Bronchial epithelial cell (primary cell): ENCODE measurements at regions not wholly inside any gene's neighbourhood (a gene's known extent, or its start where the extent isn't known, plus 50 kb on each side); places are given as distances from the start of the nearest gene placed in this dataset.
A peak's percentile ranks its signal among the peaks of the same experiment; 100 is the strongest.

ENCODE experiments used
- DNase-seq: peaks from one replicate; pipeline ENCODE4 v3.0.0-alpha.2; 2010; ENCODE audit warnings: low read depth
- FAIRE-seq: peaks from 2 replicates; lab custom pipeline; 2011; peaks lifted over from hg19 to GRCh38; lab: Jason Lieb, UNC
- H3K27me3 ChIP-seq: 2 replicates; pipeline ENCODE4 v1.5.1; 2011; ENCODE audit warnings: low read length; ENCODE audit not compliant: control insufficient read depth, insufficient read depth
- H3K36me3 ChIP-seq: 2 replicates; pipeline ENCODE4 v1.5.1; 2011; ENCODE audit warnings: low read length; ENCODE audit not compliant: control insufficient read depth, insufficient read depth
- H3K4me3 ChIP-seq: 2 replicates; pipeline ENCODE4 v1.5.1; 2011; ENCODE audit warnings: mild to moderate bottlenecking, low read depth, low read length, control low read depth
- CTCF ChIP-seq: IDR thresholded peaks from 2 replicates; pipeline ENCODE4 v1.5.1; 2011; ENCODE audit warnings: mild to moderate bottlenecking, moderate library complexity, low read length, control low read depth, inconsistent platforms; ENCODE audit not compliant: insufficient read depth, severe bottlenecking

- no peak for FAIRE-seq
These were observed 222.2 kb downstream of the LY86 start for GRCh38 chr6:6810727-6811126.

GRCh38 chr6:6811128-6812009 lies 222.8 kb downstream of the LY86 start:
- FAIRE-seq = no peak

More at GRCh38 chr6:6810727-6811126, 222.2 kb downstream of the LY86 start:
- peak; percentile 52 for DNase-seq
- Histone ChIP-seq H3K36me3 (no peaks in the 10 kb centered on the region), H3K4me3 (no peak overlapping the region), H3K27me3 (no peaks in the 10 kb centered on the region)
- no peak for TF ChIP-seq CTCF

GRCh38 chr6:6812427-6812826 lies 223.9 kb downstream of the LY86 start:
- no peak for TF ChIP-seq CTCF
- Histone ChIP-seq H3K4me3 (no peak overlapping the region), H3K36me3 (no peaks in the 10 kb centered on the region), H3K27me3 (no peaks in the 10 kb centered on the region)
- DNase-seq (no peak), FAIRE-seq (no peak)

More at GRCh38 chr6:6811128-6812009, 222.8 kb downstream of the LY86 start:
- H3K27me3 ChIP-seq = no peaks in the 10 kb centered on the region
- DNase-seq = peak; percentile 100
- H3K4me3 ChIP-seq = peak overlapping the region; percentile 17
- no peak for TF ChIP-seq CTCF
- H3K36me3 ChIP-seq = no peaks in the 10 kb centered on the region

GRCh38 chr6:6815732-6816131 lies 227.2 kb downstream of the LY86 start:
- no peak for TF ChIP-seq CTCF
- Histone ChIP-seq H3K4me3 (no peak overlapping the region), H3K36me3 (no peaks in the 10 kb centered on the region), H3K27me3 (no peaks in the 10 kb centered on the region)
- DNase-seq (peak; percentile 65), FAIRE-seq (no peak)

- DNase-seq (no peak), FAIRE-seq (no peak)
- no peak overlapping the region for H3K4me3 ChIP-seq
- no peaks in the 10 kb centered on the region for H3K36me3 ChIP-seq
- no peaks in the 10 kb centered on the region for H3K27me3 ChIP-seq
- no peak for TF ChIP-seq CTCF
These were observed 228.2 kb downstream of the LY86 start for GRCh38 chr6:6816716-6817115.
